MCF 10A (cell line): ENCODE measurements at regions not wholly inside any gene's neighbourhood (a gene's known extent, or its start where the extent isn't known, plus 50 kb on each side); places are given as distances from the start of the nearest gene placed in this dataset.

Source experiments
- BruUV-seq: library from RNA; stranded (reverse); fragments of 400-500 nt; replicated peaks from 2 replicates; lab custom pipeline; 2021; lab: Mats Ljungman, UMichigan
- CTCF ChIA-PET: fragments of 300-600 bp; sonication (Branson Sonifier 250); formaldehyde crosslinking; extraction: SDS; loops from one replicate; lab custom pipeline; 2021; ENCODE audit warnings: antibody characterized with exemption, inconsistent platforms; lab: Yijun Ruan, JAX
- POLR2A ChIA-PET: fragments of 300-600, 350-650 bp; sonication (Branson Sonifier 250); formaldehyde crosslinking; extraction: SDS; loops from one replicate; lab custom pipeline; 2020; ENCODE audit warnings: antibody characterized with exemption, inconsistent platforms; lab: Yijun Ruan, JAX
- DNase-seq: peaks from one replicate; pipeline ENCODE4 v3.0.0-alpha.2; 2018; ENCODE audit not compliant: unreplicated experiment
- H3K27ac Mint-ChIP-seq: one replicate; pipeline ENCODE4 v1.8.0; 2022; ENCODE audit warnings: mild to moderate bottlenecking, low read depth, mixed read lengths; ENCODE audit not compliant: unreplicated experiment
- H3K27me3 Mint-ChIP-seq: one replicate; pipeline ENCODE4 v1.8.0; 2022; ENCODE audit warnings: mixed read lengths; ENCODE audit not compliant: insufficient read depth, unreplicated experiment
- H3K36me3 Mint-ChIP-seq: one replicate; pipeline ENCODE4 v1.8.0; 2022; ENCODE audit warnings: mild to moderate bottlenecking, moderate library complexity, mixed read lengths; ENCODE audit not compliant: insufficient read depth, unreplicated experiment
- H3K4me1 Mint-ChIP-seq: one replicate; pipeline ENCODE4 v1.8.0; 2022; ENCODE audit warnings: mixed read lengths; ENCODE audit not compliant: insufficient read depth, unreplicated experiment
- H3K4me3 Mint-ChIP-seq: one replicate; pipeline ENCODE4 v1.8.0; 2022; ENCODE audit warnings: mild to moderate bottlenecking, moderate library complexity, mixed read lengths; ENCODE audit not compliant: unreplicated experiment
- H3K9me3 Mint-ChIP-seq: one replicate; pipeline ENCODE4 v1.8.0; 2022; ENCODE audit warnings: mixed read lengths; ENCODE audit not compliant: unreplicated experiment
- intact Hi-C: fragments of 100-400 bp; cut with micrococcal nuclease; formaldehyde crosslinking; loops from 2 replicates; pipeline ENCODE4 v1.14.1; 2022
- TF ChIP-seq, protein P1 (sequence below): fragments of 200-600 bp; IDR thresholded peaks from one replicate; pipeline ENCODE4 v1.8.0; 2022; ENCODE audit warnings: antibody characterized with exemption, mild to moderate bottlenecking; ENCODE audit not compliant: unreplicated experiment

DNA sequence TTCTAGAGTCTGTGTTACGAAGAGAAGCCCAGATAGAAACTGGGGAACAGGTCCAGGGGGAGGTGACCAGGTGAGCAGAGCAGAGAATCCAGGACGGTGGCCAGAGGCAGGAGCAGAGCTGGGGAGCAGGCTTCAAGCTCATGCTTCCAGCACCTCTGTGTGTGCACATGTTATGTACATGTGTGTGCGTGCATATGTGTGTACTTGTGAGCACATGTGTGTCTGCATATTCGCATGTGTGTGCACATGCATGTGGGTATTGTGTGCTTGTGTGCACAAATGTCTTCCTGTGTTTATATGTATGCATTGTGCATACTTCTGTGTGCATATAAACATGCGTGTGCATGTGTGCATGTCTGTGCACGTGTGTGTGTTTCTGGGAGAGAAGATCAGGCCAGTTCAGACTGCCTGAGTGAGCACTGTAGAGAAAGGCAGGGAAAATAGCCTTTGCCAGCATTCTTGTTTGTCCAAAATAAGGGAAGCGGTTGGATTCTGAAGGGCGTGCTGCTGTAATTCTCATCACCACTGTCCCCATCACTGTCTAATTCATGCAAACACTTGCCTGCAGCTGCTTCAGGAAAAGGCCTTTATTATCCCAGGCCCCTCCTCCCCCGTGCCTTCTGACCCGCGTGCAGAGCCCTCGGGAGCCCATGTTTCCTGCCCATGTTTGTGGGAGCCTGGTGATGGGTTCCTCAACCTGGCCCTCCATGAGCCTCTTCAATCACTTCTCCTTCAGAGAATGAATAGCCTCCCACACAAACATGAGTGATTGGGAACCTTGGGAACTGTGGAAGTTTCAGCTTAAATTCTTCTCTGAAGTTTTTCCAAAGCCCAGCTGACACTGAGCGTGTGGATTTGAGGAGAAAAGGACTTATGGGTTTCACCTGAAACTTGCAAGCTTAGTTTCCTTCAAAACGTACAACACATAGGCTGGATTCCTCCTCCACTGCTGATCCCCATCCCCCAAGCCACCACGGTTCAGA, 161.7 kb upstream of the AFDN start:
- intact Hi-C loops, result no loop called here
- Mint-ChIP-seq H3K27me3 (peaks cover 55% of the 10 kb centered on the region), H3K4me1 (no peaks in the 10 kb centered on the region), H3K36me3 (peaks cover 7% of the 10 kb centered on the region), H3K9me3 (no peaks in the 10 kb centered on the region), H3K27ac (no peak overlapping the region), H3K4me3 (no peak overlapping the region)
- POLR2A ChIA-PET, result no interaction called here
- CTCF ChIA-PET, result no interaction called here
- BruUV-seq, result no TSS peak
- no peak for DNase-seq
- TF ChIP-seq, protein P1, sequence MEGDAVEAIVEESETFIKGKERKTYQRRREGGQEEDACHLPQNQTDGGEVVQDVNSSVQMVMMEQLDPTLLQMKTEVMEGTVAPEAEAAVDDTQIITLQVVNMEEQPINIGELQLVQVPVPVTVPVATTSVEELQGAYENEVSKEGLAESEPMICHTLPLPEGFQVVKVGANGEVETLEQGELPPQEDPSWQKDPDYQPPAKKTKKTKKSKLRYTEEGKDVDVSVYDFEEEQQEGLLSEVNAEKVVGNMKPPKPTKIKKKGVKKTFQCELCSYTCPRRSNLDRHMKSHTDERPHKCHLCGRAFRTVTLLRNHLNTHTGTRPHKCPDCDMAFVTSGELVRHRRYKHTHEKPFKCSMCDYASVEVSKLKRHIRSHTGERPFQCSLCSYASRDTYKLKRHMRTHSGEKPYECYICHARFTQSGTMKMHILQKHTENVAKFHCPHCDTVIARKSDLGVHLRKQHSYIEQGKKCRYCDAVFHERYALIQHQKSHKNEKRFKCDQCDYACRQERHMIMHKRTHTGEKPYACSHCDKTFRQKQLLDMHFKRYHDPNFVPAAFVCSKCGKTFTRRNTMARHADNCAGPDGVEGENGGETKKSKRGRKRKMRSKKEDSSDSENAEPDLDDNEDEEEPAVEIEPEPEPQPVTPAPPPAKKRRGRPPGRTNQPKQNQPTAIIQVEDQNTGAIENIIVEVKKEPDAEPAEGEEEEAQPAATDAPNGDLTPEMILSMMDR, result no peak

- Mint-ChIP-seq H3K9me3 (no peaks in the 10 kb centered on the region), H3K4me1 (no peaks in the 10 kb centered on the region), H3K27me3 (peaks cover 51% of the 10 kb centered on the region), H3K4me3 (no peak overlapping the region), H3K36me3 (peaks cover 7% of the 10 kb centered on the region), H3K27ac (no peak overlapping the region)
- DNase-seq, result no peak
- BruUV-seq, result no TSS peak
- intact Hi-C loops, result no loop called here
- TF ChIP-seq, protein P1, result no peak
- CTCF ChIA-PET, result no interaction called here
- POLR2A ChIA-PET, result no interaction called here
Observed at GRCh38 chr6:167665698-167666330, 160.9 kb upstream of the AFDN start.

GRCh38 chr6:167666571-167667203, 160.0 kb upstream of the AFDN start:
- H3K36me3 Mint-ChIP-seq, result peaks cover 3% of the 10 kb centered on the region
- H3K9me3 Mint-ChIP-seq, result peaks cover 5% of the 10 kb centered on the region
- POLR2A ChIA-PET, result no interaction called here
- BruUV-seq, result no TSS peak
- H3K4me1 Mint-ChIP-seq, result no peaks in the 10 kb centered on the region
- H3K27me3 Mint-ChIP-seq, result peaks cover 42% of the 10 kb centered on the region
- CTCF ChIA-PET, result no interaction called here
- H3K4me3 Mint-ChIP-seq, result no peak overlapping the region
- no peak for DNase-seq
- H3K27ac Mint-ChIP-seq, result no peak overlapping the region
- TF ChIP-seq, protein P1, result no peak
- intact Hi-C loops, result no loop called here
